GM21786 (cell line): ENCODE measurements at regions not wholly inside any gene's neighbourhood (a gene's known extent, or its start where the extent isn't known, plus 50 kb on each side); places are given as distances from the start of the nearest gene placed in this dataset.

ENCODE experiments used
- ATAC-seq: cut with Tn5 transposase; IDR thresholded peaks from one replicate; pipeline ENCODE4 v1.9.1; 2021; ENCODE audit not compliant: unreplicated experiment

- no peak for ATAC-seq
Observed at GRCh38 chr5:50963971-50964745, 297.7 kb downstream of the PARP8 start.

- no peak for ATAC-seq
Observed at GRCh38 chr5:50964746-50965653, 298.6 kb downstream of the PARP8 start.

GRCh38 chr5:50965654-50966375 lies 299.4 kb downstream of the PARP8 start:
- ATAC-seq: no peak

- no peak for ATAC-seq
Observed at GRCh38 chr5:50967009-50967562, 300.6 kb downstream of the PARP8 start.

- no peak for ATAC-seq
Observed at GRCh38 chr5:50967563-50968355, 301.3 kb downstream of the PARP8 start.

GRCh38 chr5:50968356-50969149 lies 302.1 kb downstream of the PARP8 start:
- ATAC-seq: no peak

GRCh38 chr5:50969151-50970031 lies 303.0 kb downstream of the PARP8 start:
- ATAC-seq: no peak

- ATAC-seq: no peak
Observed at GRCh38 chr5:50975840-50976239, 309.4 kb downstream of the PARP8 start.

GRCh38 chr5:50978924-50979323 lies 312.5 kb downstream of the PARP8 start:
- ATAC-seq: no peak

GRCh38 chr5:50984640-50985039 lies 318.2 kb downstream of the PARP8 start:
- ATAC-seq: no peak

- ATAC-seq: no peak
Observed at GRCh38 chr5:50990296-50990924, 324.0 kb downstream of the PARP8 start.

- no peak for ATAC-seq
Observed at GRCh38 chr5:50995285-50995942, 329.0 kb downstream of the PARP8 start.

GRCh38 chr5:51001227-51001923 lies 334.9 kb downstream of the PARP8 start:
- ATAC-seq: no peak

- no peak for ATAC-seq
Observed at GRCh38 chr5:51002368-51002767, 335.9 kb downstream of the PARP8 start.

- ATAC-seq: no peak
Observed at GRCh38 chr5:51013036-51013435, 346.6 kb downstream of the PARP8 start.

- no peak for ATAC-seq
Observed at GRCh38 chr5:51018423-51018822, 352.0 kb downstream of the PARP8 start.

GRCh38 chr5:51024263-51024662 lies 357.8 kb downstream of the PARP8 start:
- ATAC-seq: no peak
